DOHH2 (cell line): ENCODE measurements at regions not wholly inside any gene's neighbourhood (a gene's known extent, or its start where the extent isn't known, plus 50 kb on each side); places are given as distances from the start of the nearest gene placed in this dataset.

Experiments used
- EZH2phosphoT487 ChIP-seq: fragments of 200-600 bp; sonication (generic); IDR thresholded peaks from 2 replicates; pipeline ENCODE4 v1.6.1; 2017; ENCODE audit warnings: borderline replicate concordance, mild to moderate bottlenecking, antibody characterized with exemption, low read length, moderate library complexity, mixed read lengths
- TF ChIP-seq, protein P1 (sequence below): fragments of 200-600 bp; sonication (generic); IDR thresholded peaks from one replicate; pipeline ENCODE4 v1.5.1; 2014; ENCODE audit warnings: antibody characterized with exemption, mild to moderate bottlenecking, low read depth, low read length; ENCODE audit not compliant: poor library complexity, severe bottlenecking

- TF ChIP-seq, protein P1, sequence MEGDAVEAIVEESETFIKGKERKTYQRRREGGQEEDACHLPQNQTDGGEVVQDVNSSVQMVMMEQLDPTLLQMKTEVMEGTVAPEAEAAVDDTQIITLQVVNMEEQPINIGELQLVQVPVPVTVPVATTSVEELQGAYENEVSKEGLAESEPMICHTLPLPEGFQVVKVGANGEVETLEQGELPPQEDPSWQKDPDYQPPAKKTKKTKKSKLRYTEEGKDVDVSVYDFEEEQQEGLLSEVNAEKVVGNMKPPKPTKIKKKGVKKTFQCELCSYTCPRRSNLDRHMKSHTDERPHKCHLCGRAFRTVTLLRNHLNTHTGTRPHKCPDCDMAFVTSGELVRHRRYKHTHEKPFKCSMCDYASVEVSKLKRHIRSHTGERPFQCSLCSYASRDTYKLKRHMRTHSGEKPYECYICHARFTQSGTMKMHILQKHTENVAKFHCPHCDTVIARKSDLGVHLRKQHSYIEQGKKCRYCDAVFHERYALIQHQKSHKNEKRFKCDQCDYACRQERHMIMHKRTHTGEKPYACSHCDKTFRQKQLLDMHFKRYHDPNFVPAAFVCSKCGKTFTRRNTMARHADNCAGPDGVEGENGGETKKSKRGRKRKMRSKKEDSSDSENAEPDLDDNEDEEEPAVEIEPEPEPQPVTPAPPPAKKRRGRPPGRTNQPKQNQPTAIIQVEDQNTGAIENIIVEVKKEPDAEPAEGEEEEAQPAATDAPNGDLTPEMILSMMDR, result no peak
- TF ChIP-seq EZH2phosphoT487, result no peak
Observed at GRCh38 chr3:110344487-110344886, 727.1 kb upstream of the NECTIN3 start.
